Thymus (tissue), 11 donors: ENCODE measurements at regions not wholly inside any gene's neighbourhood (a gene's known extent, or its start where the extent isn't known, plus 50 kb on each side); places are given as distances from the start of the nearest gene placed in this dataset.

Experiments
- DNase-seq, 9 donors: peaks; one replicate each; pipeline ENCODE4 v3.0.0-alpha.2; 2013; ENCODE audit warnings: low spot score in 9 of 9, low read depth in 6 of 9, missing footprints in 1 of 9
- H3K27ac ChIP-seq, 2 donors: one replicate each; pipeline ENCODE4 v1.5.1; 2013; ENCODE audit warnings: control low read depth in 1 of 2, low read depth in 1 of 2, low read length in 1 of 2, mild to moderate bottlenecking in 1 of 2, moderate library complexity in 1 of 2
- H3K27me3 ChIP-seq, 2 donors: one replicate each; pipeline ENCODE4 v1.5.1; 2013; ENCODE audit warnings: low read length in 1 of 2; ENCODE audit not compliant: control insufficient read depth in 2 of 2, insufficient read depth in 1 of 2
- H3K36me3 ChIP-seq, 2 donors: one replicate each; pipeline ENCODE4 v1.5.1; 2013; ENCODE audit warnings: low read length in 1 of 2, mild to moderate bottlenecking in 1 of 2, moderate library complexity in 1 of 2; ENCODE audit not compliant: control insufficient read depth in 2 of 2, insufficient read depth in 2 of 2
- H3K4me1 ChIP-seq, 2 donors: one replicate each; pipeline ENCODE4 v1.5.1; 2013; ENCODE audit warnings: low read length in 2 of 2; ENCODE audit not compliant: control insufficient read depth in 2 of 2, insufficient read depth in 2 of 2
- H3K4me3 ChIP-seq, 2 donors: one replicate each; pipeline ENCODE4 v1.5.1; 2013; ENCODE audit warnings: low read length in 2 of 2, control low read depth in 1 of 2, mild to moderate bottlenecking in 1 of 2
- H3K9me3 ChIP-seq, 2 donors: one replicate each; pipeline ENCODE4 v1.5.1; 2013; ENCODE audit warnings: low read length in 1 of 2, mild to moderate bottlenecking in 1 of 2; ENCODE audit not compliant: control insufficient read depth in 2 of 2, insufficient read depth in 1 of 2
- WGBS: extraction: QIAGEN DNeasy Blood & Tissue Kit; methylation state at CpG from one replicate; pipeline ENCODE4 v1.1.7; 2013; 5-methylcytosine and 5-hydroxymethylcytosine counted together
- donor health status: healthy.

DNA sequence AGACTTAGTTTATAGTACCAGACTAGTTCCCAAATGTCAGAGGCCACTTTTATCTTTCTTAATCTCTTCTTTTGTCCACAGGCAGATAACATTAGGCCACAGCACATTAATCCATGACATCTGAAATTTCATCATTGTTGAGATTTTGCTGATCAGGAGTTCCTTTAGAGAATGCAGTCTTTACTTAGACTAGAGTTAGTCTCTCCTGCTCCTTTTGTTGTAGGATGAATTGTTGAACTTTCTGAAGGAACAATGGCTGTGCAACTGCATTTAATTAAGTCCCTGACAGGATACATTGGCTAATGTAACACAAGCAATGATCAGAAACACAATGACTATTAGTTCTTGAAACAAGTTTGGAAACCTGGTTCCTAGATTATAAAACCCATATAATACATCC lies 266.3 kb downstream of the PCDH20 start:
- H3K27me3 ChIP-seq, result no peaks in the 10 kb centered on the region
- peaks cover 4 to 17% of the 10 kb centered on the region in 2 donors for H3K9me3 ChIP-seq
- H3K27ac ChIP-seq, result no peak overlapping the region
- no peak for DNase-seq
- no peaks in the 10 kb centered on the region for H3K36me3 ChIP-seq
- H3K4me1 ChIP-seq, result no peaks in the 10 kb centered on the region
- H3K4me3 ChIP-seq, result no peak overlapping the region

DNA sequence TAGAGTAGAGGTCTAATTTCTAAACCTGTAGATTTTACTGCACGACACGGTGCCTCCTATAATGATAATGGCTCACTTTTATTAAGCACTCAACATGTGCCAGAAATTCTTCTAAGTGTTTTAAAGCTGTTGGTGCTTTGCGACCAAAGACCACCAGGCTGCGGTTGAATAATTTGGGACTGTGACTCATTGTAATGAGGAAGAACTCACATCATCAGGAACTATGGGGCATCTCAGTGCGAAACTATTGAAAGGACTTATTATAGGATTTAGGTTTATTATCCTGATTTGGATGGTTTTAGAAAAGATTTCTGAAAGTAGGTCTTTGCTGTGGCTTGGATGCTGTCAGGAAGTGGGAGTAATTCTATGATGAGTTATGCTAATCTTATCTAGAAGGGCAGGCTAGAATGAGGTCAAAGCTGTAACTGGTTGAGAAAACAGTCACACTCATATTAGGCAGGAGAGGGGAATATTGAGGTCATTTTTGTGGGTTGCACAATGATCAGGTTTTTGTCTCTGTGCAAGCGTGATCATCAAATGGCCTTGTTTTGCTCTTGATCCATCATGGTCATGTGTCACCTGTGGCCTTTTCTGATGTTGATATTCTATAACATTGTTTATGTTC lies 266.8 kb downstream of the PCDH20 start:
- no peak for DNase-seq
- WGBS, result 89% methylated on average over 6 of the region's 6 CpGs
- peaks cover 4 to 17% of the 10 kb centered on the region in 2 donors for H3K9me3 ChIP-seq
- no peak overlapping the region for H3K4me3 ChIP-seq
- H3K27me3 ChIP-seq, result no peaks in the 10 kb centered on the region
- H3K27ac ChIP-seq, result no peak overlapping the region
- no peaks in the 10 kb centered on the region for H3K4me1 ChIP-seq
- no peaks in the 10 kb centered on the region for H3K36me3 ChIP-seq

DNA sequence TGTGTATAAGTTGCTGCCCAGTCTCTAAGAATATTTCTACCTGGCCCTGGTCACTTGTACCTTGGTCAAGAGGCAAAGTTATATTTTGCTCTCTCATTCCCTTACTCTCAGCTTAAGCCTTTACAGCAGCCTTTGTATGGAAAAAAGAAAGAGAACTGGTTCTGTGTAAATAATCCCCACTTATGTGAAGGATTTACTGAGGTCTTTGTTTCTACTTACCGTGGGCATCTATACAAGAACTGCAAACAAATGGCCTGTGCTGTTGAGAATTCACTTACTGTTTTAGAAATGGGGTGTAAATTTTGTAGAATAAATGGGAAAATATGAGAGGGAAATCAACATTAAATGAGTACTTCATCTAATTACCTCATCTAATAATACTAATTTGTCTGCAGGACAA lies 267.4 kb downstream of the PCDH20 start:
- Histone ChIP-seq H3K4me3 (no peak overlapping the region), H3K4me1 (no peaks in the 10 kb centered on the region), H3K36me3 (no peaks in the 10 kb centered on the region), H3K27me3 (no peaks in the 10 kb centered on the region), H3K27ac (no peak overlapping the region), H3K9me3 (peaks cover 4 to 17% of the 10 kb centered on the region in 2 donors)
- DNase-seq, result no peak
- WGBS, result 45% methylated on average over 1 of the region's 1 CpG

DNA sequence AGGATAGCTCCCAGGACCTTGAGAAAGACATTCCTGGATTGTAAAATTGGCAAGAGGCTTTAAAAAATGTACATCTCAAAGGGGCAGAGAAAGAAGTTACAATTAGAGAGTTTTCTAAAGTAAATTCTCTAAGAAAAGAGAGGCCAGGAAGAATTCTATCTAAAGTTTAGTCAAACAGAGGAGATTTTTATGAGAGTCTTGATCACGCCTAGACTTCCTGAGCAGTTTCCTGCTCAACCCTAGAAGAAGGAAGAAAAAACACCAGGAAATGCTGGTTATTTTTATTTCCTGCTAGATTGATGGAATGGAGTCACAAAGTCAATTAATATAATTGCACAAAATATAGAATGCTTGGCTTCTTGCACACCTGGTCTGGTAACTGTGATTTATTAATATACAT lies 269.1 kb downstream of the PCDH20 start:
- Histone ChIP-seq H3K27me3 (no peaks in the 10 kb centered on the region), H3K9me3 (peaks cover 4 to 17% of the 10 kb centered on the region in 2 donors), H3K4me3 (no peak overlapping the region), H3K4me1 (no peaks in the 10 kb centered on the region), H3K27ac (no peak overlapping the region), H3K36me3 (no peaks in the 10 kb centered on the region)
- no peak for DNase-seq
- WGBS, result 56% methylated on average over 1 of the region's 1 CpG

DNA sequence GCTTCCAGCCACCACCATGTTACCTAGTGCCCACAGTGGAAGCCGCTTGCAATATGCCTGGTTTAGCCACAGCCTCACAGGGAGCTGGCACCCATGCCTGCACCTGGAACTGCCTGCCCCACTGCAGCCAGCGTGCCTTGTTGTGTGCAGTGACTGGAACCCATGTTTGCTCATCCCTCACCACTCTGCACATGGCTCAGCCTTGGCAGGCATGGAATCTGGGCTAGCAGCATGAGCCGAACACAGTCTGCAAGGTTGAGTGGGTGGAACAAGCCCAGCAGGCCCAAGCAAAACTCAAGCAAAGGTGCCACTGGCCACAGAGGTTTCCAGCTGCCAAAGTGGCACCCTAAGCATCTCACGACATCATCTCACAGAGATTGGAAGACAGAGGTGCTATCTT lies 269.5 kb downstream of the PCDH20 start:
- Histone ChIP-seq H3K4me1 (no peaks in the 10 kb centered on the region), H3K27me3 (no peaks in the 10 kb centered on the region), H3K27ac (no peak overlapping the region), H3K4me3 (no peak overlapping the region), H3K9me3 (peaks cover 4 to 17% of the 10 kb centered on the region in 2 donors), H3K36me3 (no peaks in the 10 kb centered on the region)
- DNase-seq, result no peak
- WGBS, result 92% methylated on average over 4 of the region's 4 CpGs

DNA sequence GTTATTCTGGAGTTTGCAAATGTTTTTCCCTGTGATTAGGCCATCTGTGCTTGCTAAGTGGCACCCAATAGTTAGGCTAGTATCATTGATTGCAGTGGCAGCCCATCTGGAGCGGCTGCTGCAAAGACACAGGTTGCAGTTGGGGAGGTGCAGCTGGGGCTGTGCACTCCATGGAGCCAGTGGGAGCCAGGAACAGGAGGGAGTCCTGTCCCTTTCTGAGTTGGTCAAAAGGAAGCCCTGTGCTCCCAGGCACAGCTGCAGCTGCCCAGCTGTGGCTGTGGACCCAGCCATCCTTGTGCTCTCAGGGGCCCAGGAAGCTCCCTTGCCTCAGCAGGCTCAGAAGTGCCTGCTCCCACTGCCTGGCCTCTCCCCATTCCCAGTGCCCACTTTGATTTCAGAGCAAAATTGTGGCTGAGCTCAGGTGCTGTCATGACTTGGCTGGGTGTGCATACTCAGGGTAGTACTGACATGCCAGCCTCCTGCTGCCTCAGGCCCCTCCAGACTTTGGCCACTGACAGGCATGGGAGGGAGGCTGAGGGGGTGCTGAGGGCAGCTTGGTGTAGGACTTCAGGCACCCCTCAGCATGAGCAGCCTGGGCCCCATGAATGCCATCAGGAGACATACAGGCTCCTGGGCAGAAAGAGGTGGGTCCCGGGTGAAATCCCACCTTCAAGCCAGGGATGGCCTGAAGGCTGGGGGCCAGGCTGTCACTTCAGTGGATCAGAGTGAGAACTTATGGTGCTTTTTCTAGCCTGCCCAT lies 270.6 kb downstream of the PCDH20 start:
- H3K4me3 ChIP-seq, result no peak overlapping the region
- no peaks in the 10 kb centered on the region for H3K4me1 ChIP-seq
- no peaks in the 10 kb centered on the region for H3K36me3 ChIP-seq
- H3K9me3 ChIP-seq, result peaks cover 4 to 17% of the 10 kb centered on the region in 2 donors
- H3K27me3 ChIP-seq, result no peaks in the 10 kb centered on the region
- no peak for DNase-seq
- H3K27ac ChIP-seq, result no peak overlapping the region
- 94% methylated on average over 2 of the region's 2 CpGs for WGBS

DNA sequence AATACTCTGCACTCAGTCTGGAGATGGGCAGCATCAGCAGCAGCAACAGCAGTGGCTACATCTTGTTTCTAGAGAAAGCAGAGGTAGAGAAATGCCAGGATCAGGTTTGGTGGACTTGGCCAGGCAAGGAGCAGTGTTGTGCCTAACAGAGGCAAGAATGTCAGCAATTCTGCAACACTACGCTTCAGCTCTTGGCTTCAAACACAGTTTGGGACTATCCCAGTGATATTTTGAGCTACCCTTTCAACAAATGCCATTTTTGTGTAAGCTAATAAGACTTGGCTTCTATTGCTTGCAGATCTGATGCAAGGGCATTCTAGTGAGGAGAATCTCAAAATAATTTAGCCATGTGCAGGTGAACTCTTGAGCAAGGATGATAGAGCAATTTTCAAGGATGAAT lies 271.3 kb downstream of the PCDH20 start:
- Histone ChIP-seq H3K4me3 (no peak overlapping the region), H3K27ac (no peak overlapping the region), H3K27me3 (no peaks in the 10 kb centered on the region), H3K4me1 (no peaks in the 10 kb centered on the region), H3K36me3 (no peaks in the 10 kb centered on the region), H3K9me3 (peaks cover 4 to 17% of the 10 kb centered on the region in 2 donors)
- no peak for DNase-seq
- WGBS, result 83% methylated on average over 1 of the region's 1 CpG

DNA sequence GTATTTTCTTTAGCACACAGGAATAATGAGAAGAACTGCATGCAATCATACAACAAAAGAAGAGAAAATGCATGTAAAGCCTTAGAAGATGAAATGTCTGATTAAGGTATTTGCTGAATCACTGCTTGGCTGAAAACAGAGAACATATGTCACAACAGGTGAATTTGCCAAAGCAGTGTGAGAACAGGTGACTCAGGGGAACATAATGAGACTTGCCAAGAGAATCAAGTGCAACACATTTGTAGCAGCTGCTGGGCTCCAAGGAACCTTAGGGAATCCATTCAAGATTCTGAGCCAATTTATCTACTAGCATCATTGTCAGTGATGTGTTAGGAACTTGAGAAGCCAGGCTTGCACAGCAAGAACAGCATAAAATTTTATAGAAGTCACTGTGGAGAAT lies 273.1 kb downstream of the PCDH20 start:
- no peak for DNase-seq
- H3K9me3 ChIP-seq, result peaks cover 4 to 17% of the 10 kb centered on the region in 2 donors
- H3K4me3 ChIP-seq, result no peak overlapping the region
- H3K27me3 ChIP-seq, result no peaks in the 10 kb centered on the region
- H3K36me3 ChIP-seq, result no peaks in the 10 kb centered on the region
- no peaks in the 10 kb centered on the region for H3K4me1 ChIP-seq
- no peak overlapping the region for H3K27ac ChIP-seq

DNA sequence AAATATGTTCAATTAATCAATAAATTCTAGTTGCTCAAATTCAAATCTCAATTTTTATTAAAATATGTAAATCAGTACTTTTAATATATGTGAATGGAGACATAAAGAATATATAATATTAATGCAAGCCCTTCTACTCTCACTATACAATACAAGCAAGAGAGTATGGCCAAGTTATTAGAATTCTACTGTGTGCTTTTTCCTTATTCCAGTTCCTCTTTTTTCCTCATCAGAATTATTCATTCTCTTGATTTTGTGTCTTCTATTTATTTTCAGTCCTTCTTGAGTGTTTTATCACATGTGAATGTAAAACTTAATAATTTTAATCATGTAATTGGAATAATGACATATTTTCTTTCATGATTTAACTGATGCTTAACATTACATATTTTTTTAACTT lies 276.8 kb downstream of the PCDH20 start:
- no peaks in the 10 kb centered on the region for H3K4me1 ChIP-seq
- no peaks in the 10 kb centered on the region for H3K36me3 ChIP-seq
- no peak overlapping the region for H3K27ac ChIP-seq
- no peak for DNase-seq
- no peak overlapping the region for H3K4me3 ChIP-seq
- H3K9me3 ChIP-seq, result no peaks in the 10 kb centered on the region
- no peaks in the 10 kb centered on the region for H3K27me3 ChIP-seq
